ENCODE measurements at regions not wholly inside any gene's neighbourhood (a gene's known extent, or its start where the extent isn't known, plus 50 kb on each side); places are given as distances from the start of the nearest gene placed in this dataset.

DNA sequence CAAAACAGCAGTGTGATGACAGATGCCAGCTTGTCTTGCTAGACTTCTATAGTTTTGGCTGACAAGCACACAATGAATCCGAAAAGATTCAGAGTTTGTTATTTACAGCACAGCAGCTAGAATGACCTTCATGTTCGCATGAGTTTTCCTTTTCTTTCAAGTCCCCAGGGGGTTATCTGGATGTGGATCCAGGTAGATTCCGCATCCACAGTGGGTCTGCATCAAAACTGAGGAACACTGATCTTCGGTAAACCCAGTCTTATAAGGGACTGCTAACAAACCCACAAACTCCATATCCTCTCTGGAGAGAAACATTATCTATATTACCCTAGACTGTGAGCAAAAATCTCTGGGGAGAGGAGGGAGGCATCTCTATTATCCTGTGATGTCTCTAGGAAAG, 69.0 kb upstream of the DEPDC1 start:
- TF ChIP-seq EP300 (IDR thresholded peaks at IDR 0.05) (no peak), NFE2L2 (conservative IDR thresholded peaks at IDR 0.05; ENCODE audit: low read length) (no peak), CTCF (IDR thresholded peaks at IDR 0.05) (no peak), POLR2A (IDR thresholded peaks at IDR 0.05; ENCODE audit: low read length) (no peak)

Measured in A549 (cell line).